ENCODE measurements at regions not wholly inside any gene's neighbourhood (a gene's known extent, or its start where the extent isn't known, plus 50 kb on each side); places are given as distances from the start of the nearest gene placed in this dataset.
"Not testable (repeated sequence)": the region's sequence is repeated elsewhere in the genome, so short reads cannot be mapped to it uniquely, and the experiment has no call there.

- TF ChIP-seq ARNT (IDR thresholded peaks at IDR 0.05) (no peak), CTBP1 (IDR thresholded peaks at IDR 0.05; ENCODE audit: borderline replicate concordance) (no peak), SUZ12 (IDR thresholded peaks at IDR 0.05) (no peak), TARDBP (IDR thresholded peaks at IDR 0.05) (no peak), ELF4 (IDR thresholded peaks at IDR 0.05) (no peak), FOXA1 (IDR thresholded peaks at IDR 0.05) (no peak), FOXK2 (IDR thresholded peaks at IDR 0.05) (no peak)
- POLR2A ChIA-PET = no interaction called here
- CTCF ChIA-PET = no interaction called here
- DNase-seq (ENCODE audit: extremely low spot score) = no peak
These were observed 50.3 kb upstream of the KYNU start for GRCh38 chr2:142827170-142827569.

DNA sequence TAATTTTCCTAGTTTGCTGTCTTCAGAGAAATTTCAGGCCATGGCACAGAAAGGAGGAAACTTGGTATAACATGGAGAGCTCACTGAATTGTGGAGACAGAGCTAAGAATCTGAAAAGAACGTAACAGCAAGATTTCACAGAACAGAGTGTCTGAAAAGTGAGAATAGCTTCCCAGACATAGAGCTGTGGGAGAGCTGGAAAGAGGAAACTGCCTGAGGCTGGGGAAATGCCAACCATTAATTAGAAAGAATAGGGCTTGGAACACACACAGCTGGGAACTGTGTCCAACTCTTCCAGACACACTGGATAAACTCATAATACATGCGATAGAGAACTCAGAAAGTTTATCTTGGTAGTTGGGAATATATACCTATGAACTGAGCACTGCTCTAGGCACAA lies 51.6 kb upstream of the KYNU start:
- no peak for DNase-seq (ENCODE audit: extremely low spot score)
- TF ChIP-seq ZNF384 (IDR thresholded peaks at IDR 0.05) (no peak), CTBP1 (IDR thresholded peaks at IDR 0.05; ENCODE audit: borderline replicate concordance) (no peak), NFRKB (IDR thresholded peaks at IDR 0.05) (no peak), LEF1 (IDR thresholded peaks at IDR 0.05; ENCODE audit: borderline replicate concordance) (no peak)
- TF ChIP-seq, protein P1, sequence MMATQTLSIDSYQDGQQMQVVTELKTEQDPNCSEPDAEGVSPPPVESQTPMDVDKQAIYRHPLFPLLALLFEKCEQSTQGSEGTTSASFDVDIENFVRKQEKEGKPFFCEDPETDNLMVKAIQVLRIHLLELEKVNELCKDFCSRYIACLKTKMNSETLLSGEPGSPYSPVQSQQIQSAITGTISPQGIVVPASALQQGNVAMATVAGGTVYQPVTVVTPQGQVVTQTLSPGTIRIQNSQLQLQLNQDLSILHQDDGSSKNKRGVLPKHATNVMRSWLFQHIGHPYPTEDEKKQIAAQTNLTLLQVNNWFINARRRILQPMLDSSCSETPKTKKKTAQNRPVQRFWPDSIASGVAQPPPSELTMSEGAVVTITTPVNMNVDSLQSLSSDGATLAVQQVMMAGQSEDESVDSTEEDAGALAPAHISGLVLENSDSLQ (IDR thresholded peaks at IDR 0.05) = no peak
- CTCF ChIA-PET = no interaction called here
- POLR2A ChIA-PET = no interaction called here

- DNase-seq (ENCODE audit: extremely low spot score) = no peak
- ChIA-PET POLR2A (no interaction called here), CTCF (no interaction called here)
- TF ChIP-seq FOXA1 (IDR thresholded peaks at IDR 0.05) = no peak
- TF ChIP-seq, protein P1 (IDR thresholded peaks at IDR 0.05) = no peak
- no peak for TF ChIP-seq HDGF (IDR thresholded peaks at IDR 0.05; ENCODE audit: borderline replicate concordance)
- no peak for TF ChIP-seq ZNF384 (IDR thresholded peaks at IDR 0.05)
- TF ChIP-seq FOXK2 (IDR thresholded peaks at IDR 0.05) = no peak
- no peak for TF ChIP-seq FOXM1 (IDR thresholded peaks at IDR 0.05; ENCODE audit: borderline replicate concordance)
- TF ChIP-seq TARDBP (IDR thresholded peaks at IDR 0.05) = no peak
These were observed 52.7 kb upstream of the KYNU start for GRCh38 chr2:142824756-142825155.

GRCh38 chr2:142822190-142822589 lies 55.3 kb upstream of the KYNU start:
- TF ChIP-seq BHLHE40 (IDR thresholded peaks at IDR 0.05; ENCODE audit: borderline replicate concordance) = no peak
- ChIA-PET CTCF (no interaction called here), POLR2A (no interaction called here)
- no peak for DNase-seq (ENCODE audit: extremely low spot score)

DNA sequence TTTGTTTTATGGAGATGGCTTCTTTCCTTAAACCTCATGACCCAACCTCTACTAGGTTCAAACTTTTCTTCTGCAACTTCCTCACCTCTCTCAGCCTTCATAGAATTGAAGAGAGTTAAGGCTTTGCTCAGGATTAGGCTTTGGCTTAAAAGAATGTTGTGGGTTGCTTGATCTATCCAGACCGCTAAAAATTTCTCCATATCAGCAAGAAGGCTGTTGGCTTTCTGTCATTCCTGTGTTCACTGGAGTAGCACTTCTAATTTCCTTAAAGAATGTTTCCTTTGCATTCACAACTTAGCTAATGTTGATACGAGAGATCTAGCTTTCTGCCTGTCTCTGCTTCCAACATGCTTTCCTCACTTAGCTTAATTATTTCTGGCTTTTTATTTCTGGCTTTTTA lies 58.1 kb upstream of the KYNU start:
- no peak for DNase-seq (ENCODE audit: extremely low spot score)
- no peak for TF ChIP-seq BHLHE40 (IDR thresholded peaks at IDR 0.05; ENCODE audit: borderline replicate concordance)
- TF ChIP-seq LEF1 (IDR thresholded peaks at IDR 0.05; ENCODE audit: borderline replicate concordance) = no peak
- TF ChIP-seq, protein P1 (IDR thresholded peaks at IDR 0.05) = no peak
- no peak for TF ChIP-seq SP1 (IDR thresholded peaks at IDR 0.05)
- TF ChIP-seq ARNT (IDR thresholded peaks at IDR 0.05) = no peak
- TF ChIP-seq ELF4 (IDR thresholded peaks at IDR 0.05) = no peak
- TF ChIP-seq FOXM1 (IDR thresholded peaks at IDR 0.05; ENCODE audit: borderline replicate concordance) = no peak
- no peak for TF ChIP-seq SUZ12 (IDR thresholded peaks at IDR 0.05)
- TF ChIP-seq ZNF384 (IDR thresholded peaks at IDR 0.05) = no peak
- ChIA-PET CTCF (no interaction called here), POLR2A (no interaction called here)

DNA sequence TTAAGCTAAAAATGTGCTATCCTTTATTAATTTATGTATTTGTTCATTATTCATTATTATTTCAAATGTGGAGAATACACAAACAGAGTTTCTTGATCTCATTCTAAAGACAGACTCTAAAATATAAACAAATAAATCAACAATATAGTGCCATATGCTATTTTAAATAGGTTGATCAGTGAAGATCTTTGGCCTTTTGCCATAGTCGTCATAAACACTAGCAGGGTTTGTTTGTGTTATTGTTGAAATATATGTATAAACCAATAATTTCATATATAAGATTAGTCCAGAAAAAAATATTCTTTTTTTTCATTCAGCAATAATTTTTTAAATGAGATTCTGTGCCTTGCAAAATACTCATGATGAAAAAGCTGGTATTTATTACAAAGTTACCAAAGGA lies 62.1 kb upstream of the KYNU start:
- DNase-seq (ENCODE audit: extremely low spot score) = no peak
- TF ChIP-seq FOXK2 (IDR thresholded peaks at IDR 0.05) (no peak), SUZ12 (IDR thresholded peaks at IDR 0.05) (no peak), TARDBP (IDR thresholded peaks at IDR 0.05) (no peak)
- POLR2A ChIA-PET = no interaction called here
- CTCF ChIA-PET = no interaction called here

DNA sequence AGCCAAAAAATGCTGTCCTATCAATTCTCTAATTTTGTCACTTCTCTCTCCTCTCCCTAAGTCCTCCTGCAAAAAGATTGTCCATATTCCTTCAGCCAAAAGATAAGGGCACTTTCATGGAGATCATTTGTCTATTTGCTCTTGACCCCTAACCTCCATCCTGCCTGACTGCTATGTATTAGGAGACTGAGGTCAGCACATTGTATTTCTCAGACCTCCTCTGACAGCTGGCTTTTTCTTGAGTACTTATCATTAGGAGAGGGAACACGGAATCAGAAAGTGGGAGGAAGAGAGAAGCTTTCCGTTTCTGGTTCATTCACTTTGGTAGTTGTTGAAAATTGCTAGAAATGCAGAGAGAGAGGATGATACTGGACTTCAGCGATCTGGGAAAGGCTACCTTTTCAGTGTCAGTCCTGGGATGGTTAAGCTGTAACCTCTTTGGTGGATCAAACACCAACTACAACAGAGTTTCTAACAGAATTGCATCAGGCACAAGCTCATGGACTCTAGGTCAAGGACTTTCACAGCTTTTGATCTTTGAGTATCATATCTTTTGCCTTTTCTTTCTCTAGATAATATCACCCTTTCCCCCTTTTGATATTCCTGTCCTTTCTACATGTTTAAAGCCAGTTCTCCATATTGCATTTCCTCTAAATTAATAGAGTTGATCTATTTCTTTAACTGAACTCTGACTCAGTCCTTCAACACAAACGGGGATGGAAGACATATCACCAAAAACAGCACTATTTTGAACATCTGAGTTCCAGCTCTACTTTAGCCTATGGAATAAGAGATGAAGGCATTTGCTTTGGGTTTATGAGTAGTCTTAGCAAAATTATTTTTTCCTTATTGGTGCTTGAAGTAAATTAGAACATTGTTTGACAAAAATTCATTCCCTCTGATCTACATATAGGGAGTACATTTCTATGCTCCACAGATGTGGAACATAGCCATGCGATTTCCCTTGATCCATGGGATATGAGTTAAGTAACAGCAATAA lies 63.3 kb upstream of the KYNU start:
- DNase-seq (ENCODE audit: extremely low spot score) = no peak
- POLR2A ChIA-PET = no interaction called here
- CTCF ChIA-PET = no interaction called here
- TF ChIP-seq SP1 (IDR thresholded peaks at IDR 0.05) (no peak), ELF4 (IDR thresholded peaks at IDR 0.05) (no peak), ZNF384 (IDR thresholded peaks at IDR 0.05) (no peak), FOXA1 (IDR thresholded peaks at IDR 0.05) (no peak), LEF1 (IDR thresholded peaks at IDR 0.05; ENCODE audit: borderline replicate concordance) (no peak), CTBP1 (IDR thresholded peaks at IDR 0.05; ENCODE audit: borderline replicate concordance) (no peak), ARNT (IDR thresholded peaks at IDR 0.05) (no peak), FOXM1 (IDR thresholded peaks at IDR 0.05; ENCODE audit: borderline replicate concordance) (no peak), SUZ12 (IDR thresholded peaks at IDR 0.05) (no peak)

DNA sequence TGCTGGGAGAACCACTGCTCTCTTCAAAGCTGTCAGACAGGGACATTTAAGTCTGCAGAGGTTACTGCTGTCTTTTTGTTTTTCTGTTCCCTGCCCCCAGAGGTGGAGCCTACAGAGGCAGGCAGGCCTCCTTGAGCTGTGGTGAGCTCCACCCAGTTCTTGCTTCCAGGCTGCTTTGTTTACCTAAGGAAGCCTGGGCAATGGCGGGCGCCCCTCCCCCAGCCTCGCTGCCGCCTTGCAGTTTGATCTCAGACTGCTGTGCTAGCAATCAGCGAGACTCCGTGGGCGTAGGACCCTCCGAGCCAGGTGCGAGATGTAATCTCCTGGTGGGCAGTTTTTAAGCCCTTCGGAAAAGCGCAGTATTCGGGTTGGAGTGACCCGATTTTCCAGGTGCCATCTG lies 65.8 kb upstream of the KYNU start:
- DNase-seq (ENCODE audit: extremely low spot score); POLR2A ChIA-PET; CTCF ChIA-PET: not testable (repeated sequence)
